ENCODE measurements at regions not wholly inside any gene's neighbourhood (a gene's known extent, or its start where the extent isn't known, plus 50 kb on each side); places are given as distances from the start of the nearest gene placed in this dataset.

DNA sequence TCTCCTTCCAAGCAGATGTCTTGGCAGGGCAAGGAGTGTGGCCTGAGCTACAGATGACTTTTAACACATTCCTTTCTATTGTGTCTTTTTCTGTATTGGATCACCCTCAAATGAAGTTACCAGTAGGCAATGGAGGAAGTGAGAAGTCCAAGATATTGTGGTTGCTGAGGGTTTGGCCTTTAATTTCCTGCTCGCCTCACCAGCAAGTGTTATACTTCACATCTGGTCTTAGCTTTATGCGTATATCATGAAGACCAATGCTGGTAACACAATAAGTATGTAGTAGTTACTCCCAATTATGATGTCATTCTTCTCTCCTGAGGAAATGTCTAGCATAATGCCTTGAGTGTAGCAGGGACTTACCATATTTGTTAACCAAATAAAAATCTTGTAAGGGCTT lies 179.9 kb downstream of the ZIC1 start:
- DNase-seq (ENCODE audit: low spot score), result no peak

DNA sequence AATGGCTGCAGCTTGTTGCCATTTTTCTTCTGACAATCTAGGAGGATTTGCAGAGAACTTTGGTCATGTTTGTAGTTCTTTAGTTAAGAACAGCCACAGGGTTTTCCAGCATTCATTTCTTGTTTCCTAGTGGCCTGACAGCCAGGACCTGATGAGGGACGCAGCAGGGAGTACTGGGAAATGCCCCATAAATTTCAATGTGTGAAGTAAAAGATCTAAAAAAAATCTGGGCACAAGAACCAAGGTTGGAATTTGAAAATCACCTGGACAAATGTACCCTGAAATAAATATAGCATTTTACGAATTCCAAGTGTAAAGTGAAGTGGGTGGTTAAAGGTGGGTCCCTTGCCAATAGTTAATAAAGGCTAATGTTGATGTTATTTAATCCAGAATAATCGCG lies 195.0 kb downstream of the ZIC1 start:
- DNase-seq (ENCODE audit: low spot score), result no peak

DNA sequence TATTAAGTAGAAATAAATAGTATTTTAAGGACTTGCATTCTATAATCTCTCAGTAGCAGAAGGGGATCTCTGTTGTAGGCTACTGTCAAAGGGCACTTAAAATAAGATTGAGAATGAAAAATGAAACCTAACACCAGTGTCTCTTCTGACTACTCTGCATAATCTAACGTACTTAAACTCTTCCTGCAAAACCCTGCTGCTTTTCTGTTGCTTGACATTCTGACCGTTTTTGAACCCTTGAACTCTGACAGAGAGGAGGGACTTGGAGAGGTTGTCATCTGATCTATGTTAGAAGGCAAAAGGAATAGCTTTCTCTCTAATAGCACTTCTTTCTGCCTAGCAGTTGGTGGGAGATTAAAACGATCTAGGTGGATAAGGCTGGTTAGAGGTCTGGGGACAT lies 204.6 kb downstream of the ZIC1 start:
- no peak for DNase-seq (ENCODE audit: low spot score)

GRCh38 chr3:147614210-147614609 lies 205.0 kb downstream of the ZIC1 start:
- DNase-seq (ENCODE audit: low spot score), result no peak

GRCh38 chr3:147615035-147615434 lies 205.9 kb downstream of the ZIC1 start:
- DNase-seq (ENCODE audit: low spot score), result no peak

GRCh38 chr3:147616998-147617619 lies 207.9 kb downstream of the ZIC1 start:
- peak; percentile 16 for DNase-seq (ENCODE audit: low spot score)

- no peak for DNase-seq (ENCODE audit: low spot score)
Measured at GRCh38 chr3:147618691-147619090, 209.5 kb downstream of the ZIC1 start.

- no peak for DNase-seq (ENCODE audit: low spot score)
Measured at GRCh38 chr3:147619921-147620560, 210.9 kb downstream of the ZIC1 start.

GRCh38 chr3:147620906-147621305 lies 211.7 kb downstream of the ZIC1 start:
- DNase-seq (ENCODE audit: low spot score), result no peak

DNA sequence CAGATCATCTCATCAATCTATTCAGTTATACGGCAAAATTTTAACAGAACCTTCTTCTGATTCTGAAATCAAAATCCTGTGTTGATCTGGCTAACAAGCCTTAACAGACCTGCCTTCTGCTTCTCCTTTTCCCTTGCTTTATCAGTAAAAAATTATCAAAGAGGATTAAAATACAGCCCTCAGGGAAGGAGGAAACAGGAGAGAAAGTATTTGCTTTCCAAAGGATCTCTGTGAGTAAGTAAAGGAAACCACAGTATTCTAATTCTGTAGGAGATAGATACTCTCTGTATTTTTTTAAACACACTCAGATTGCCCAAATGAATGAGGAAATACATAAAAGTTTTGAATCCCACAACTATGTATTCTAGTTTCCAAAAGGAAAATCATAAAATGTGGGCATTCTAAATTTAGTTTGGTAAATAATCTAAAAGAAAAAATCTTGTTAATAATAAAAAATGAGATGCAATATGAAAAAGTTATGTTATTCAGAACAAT lies 221.8 kb downstream of the ZIC1 start:
- no peak for DNase-seq (ENCODE audit: low spot score)

- no peak for DNase-seq (ENCODE audit: low spot score)
Measured at GRCh38 chr3:147640781-147641180, 231.6 kb downstream of the ZIC1 start.

DNA sequence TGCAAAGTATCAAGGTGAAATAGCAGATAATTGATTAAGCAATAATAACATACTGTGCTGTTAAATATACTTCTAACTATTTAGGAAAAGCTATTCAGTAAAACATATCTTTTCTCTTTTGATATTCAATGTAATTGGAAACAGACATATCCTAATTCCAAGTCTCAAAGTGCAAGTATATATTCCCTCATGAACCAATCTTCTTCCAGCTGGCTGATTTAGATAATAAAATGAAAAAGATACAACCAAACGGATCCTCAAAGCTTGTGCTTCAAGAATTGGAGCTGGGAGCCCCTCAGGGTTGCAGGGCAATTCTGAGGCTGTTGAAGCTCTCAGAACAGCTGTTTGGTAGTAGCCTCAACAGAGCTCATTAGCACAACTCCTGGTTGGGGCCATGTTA lies 236.6 kb downstream of the ZIC1 start:
- DNase-seq (ENCODE audit: low spot score), result no peak

DNA sequence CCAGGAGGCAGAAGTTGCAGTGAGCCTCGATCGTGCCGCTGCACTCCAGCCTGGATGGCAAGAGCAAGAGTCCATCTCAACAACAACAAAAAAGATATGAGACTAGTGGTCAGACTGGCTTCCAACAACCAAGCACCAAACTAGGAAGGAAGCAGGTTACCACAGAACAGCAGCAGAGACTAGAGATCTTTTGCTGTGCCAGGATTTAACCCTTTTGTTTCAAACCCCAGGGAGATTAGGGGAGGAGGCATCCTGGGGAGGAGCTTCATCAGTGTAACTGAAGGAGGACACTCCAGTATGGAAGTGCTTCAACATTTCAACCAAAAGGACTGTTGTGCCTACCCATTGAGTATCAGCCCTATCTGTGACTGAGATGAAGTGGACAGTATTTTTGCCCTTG lies 240.3 kb downstream of the ZIC1 start:
- DNase-seq (ENCODE audit: low spot score), result no peak

DNA sequence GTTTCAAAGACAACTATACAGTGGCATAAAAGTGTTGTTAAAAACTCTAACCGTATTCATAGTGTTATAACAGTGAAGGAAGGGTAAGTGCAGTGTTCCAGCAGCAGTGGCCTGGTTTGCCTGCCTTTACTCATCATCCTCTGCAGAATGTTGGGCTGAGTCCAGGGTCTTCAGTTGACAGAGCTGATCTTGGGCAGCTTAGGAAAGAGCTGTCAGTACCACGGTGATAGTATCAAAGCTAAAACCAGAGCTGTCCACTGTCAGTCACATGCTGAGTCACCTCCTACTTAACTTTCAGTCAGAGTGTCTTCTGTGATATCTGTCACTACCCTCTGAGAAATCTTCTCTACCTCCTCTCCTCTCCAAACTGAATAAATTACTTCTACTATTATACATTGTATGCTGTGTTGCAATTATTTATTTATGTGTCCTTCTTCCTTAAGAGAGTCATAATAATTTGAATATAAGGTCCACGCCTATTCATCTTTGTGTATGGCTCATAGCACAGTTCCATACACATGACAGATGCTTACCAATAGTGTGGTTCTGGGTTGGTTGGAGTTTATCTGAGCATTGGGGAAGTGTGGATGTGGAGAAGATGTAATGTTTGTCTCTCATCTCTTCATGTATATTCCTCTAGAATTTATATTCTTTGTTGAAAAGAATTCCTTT lies 242.1 kb downstream of the ZIC1 start:
- no peak for DNase-seq (ENCODE audit: low spot score)

- DNase-seq (ENCODE audit: low spot score), result no peak
Measured at GRCh38 chr3:147652651-147653366, 243.6 kb downstream of the ZIC1 start.

DNA sequence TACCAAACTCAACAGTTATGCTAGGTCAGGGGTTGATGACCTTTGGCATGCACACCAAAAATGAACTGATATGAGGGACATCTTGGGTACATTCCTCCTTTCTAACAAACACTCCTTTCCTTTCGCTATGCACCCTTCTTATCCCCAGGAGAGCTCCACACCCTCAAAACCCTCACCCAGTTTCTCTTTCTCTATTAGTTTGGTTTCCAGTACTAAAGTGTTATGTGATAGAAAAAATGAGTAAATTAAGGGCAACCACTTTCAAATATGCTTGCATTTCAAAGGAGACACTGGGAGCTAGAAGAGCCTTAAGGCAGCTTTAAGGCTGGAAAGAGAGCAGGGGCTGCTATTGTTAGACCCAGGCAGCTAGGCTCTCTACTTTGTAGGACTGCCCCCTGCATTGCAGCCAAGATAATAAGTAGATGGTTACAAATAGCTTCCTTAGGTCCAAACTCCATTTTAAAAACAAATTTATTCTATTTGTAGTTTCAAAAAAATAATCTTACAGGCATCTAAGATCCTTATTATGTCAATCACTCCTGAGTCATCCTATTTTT lies 244.3 kb downstream of the ZIC1 start:
- no peak for DNase-seq (ENCODE audit: low spot score)

GRCh38 chr3:147654827-147655226 lies 245.7 kb downstream of the ZIC1 start:
- DNase-seq (ENCODE audit: low spot score), result no peak

- DNase-seq (ENCODE audit: low spot score), result no peak
Measured at GRCh38 chr3:147655236-147655635, 246.1 kb downstream of the ZIC1 start.

GRCh38 chr3:147656023-147656422 lies 246.9 kb downstream of the ZIC1 start:
- DNase-seq (ENCODE audit: low spot score), result no peak

DNA sequence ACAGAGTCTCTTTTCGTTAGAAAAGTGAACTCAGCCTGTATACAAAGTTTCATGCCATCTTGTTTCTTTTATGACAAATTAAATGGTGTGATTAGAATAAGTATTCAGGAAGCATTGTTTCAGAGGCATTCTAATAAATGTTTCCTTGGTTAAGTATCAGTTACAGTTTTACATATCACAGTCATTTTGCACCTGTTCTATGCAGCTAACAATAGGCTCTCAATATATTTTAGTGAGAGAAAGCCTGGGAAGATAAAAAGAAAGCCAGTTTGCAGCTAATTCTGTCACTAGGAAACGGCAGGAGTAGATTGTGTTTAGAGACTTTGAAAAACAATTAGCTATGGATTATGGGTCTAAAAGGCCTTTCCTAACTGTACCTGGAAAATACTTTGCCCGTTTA lies 252.8 kb downstream of the ZIC1 start:
- DNase-seq (ENCODE audit: low spot score), result no peak

GRCh38 chr3:147662705-147663104 lies 253.5 kb downstream of the ZIC1 start:
- no peak for DNase-seq (ENCODE audit: low spot score)

DNA sequence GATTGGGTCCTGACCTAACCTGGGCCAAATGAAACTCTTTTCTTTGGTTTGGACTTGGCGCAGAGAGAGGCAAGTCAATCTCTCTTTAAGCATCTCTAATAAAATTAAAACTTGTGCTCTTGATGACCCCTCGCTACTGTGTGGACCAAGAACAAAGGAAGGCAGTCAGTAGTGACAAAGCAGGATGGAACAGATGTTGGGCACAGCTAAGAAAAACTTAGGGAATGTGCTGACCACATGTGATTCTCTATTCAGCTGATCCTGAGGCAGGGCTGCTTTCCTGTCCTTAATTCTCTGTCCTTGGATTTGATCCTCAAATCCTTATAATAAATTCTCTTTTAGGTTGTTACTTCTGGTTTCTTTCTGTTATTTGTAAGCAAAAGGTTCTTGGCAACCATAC lies 259.9 kb downstream of the ZIC1 start:
- DNase-seq (ENCODE audit: low spot score), result no peak

All from Ammon's horn (tissue), 1 donor.